ENCODE measurements at regions not wholly inside any gene's neighbourhood (a gene's known extent, or its start where the extent isn't known, plus 50 kb on each side); places are given as distances from the start of the nearest gene placed in this dataset.

DNA sequence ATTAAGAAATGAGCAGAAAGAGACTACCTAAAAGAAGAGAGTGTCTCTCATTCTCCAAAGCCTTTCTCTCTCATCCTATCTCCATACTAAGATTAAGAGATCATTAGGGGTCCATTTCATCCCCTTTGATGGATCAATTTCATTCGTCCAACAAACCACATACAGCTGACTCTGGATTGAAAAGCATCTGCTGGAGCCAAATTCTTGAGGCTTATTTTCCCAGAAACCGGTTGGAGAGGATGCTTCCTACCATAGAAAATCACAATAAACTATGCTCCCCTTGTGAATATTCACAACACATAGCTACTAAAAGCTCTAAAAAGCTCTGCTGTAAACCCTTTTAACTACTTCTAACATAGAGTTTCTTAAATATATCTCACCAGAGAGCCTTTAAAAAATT lies 755.0 kb upstream of the ZNF608 start:
- Histone ChIP-seq H3K27ac (no peak overlapping the region), H3K9me3 (no peaks in the 10 kb centered on the region), H3K27me3 (no peaks in the 10 kb centered on the region), H3K4me1 (no peaks in the 10 kb centered on the region), H3K4me3 (no peak overlapping the region), H3K36me3 (no peaks in the 10 kb centered on the region)
- TF ChIP-seq, protein P1, sequence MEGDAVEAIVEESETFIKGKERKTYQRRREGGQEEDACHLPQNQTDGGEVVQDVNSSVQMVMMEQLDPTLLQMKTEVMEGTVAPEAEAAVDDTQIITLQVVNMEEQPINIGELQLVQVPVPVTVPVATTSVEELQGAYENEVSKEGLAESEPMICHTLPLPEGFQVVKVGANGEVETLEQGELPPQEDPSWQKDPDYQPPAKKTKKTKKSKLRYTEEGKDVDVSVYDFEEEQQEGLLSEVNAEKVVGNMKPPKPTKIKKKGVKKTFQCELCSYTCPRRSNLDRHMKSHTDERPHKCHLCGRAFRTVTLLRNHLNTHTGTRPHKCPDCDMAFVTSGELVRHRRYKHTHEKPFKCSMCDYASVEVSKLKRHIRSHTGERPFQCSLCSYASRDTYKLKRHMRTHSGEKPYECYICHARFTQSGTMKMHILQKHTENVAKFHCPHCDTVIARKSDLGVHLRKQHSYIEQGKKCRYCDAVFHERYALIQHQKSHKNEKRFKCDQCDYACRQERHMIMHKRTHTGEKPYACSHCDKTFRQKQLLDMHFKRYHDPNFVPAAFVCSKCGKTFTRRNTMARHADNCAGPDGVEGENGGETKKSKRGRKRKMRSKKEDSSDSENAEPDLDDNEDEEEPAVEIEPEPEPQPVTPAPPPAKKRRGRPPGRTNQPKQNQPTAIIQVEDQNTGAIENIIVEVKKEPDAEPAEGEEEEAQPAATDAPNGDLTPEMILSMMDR (IDR thresholded peaks at IDR 0.05): no peak
- TF ChIP-seq POLR2A (IDR thresholded peaks at IDR 0.05): no peak
- intact Hi-C loops (cut with DNase I; ENCODE audit: low total_unique reads): no loop called here
- DNase-seq: no peak

- Histone ChIP-seq H3K36me3 (no peaks in the 10 kb centered on the region), H3K27me3 (no peaks in the 10 kb centered on the region), H3K4me1 (no peaks in the 10 kb centered on the region), H3K4me3 (no peak overlapping the region), H3K9me3 (no peaks in the 10 kb centered on the region), H3K27ac (no peak overlapping the region)
- TF ChIP-seq, protein P1 (IDR thresholded peaks at IDR 0.05): no peak
- no peak for TF ChIP-seq POLR2A (IDR thresholded peaks at IDR 0.05)
- intact Hi-C loops (cut with DNase I; ENCODE audit: low total_unique reads): no loop called here
- DNase-seq: no peak
Observed at GRCh38 chr5:125503946-125504345, 757.5 kb upstream of the ZNF608 start.

DNA sequence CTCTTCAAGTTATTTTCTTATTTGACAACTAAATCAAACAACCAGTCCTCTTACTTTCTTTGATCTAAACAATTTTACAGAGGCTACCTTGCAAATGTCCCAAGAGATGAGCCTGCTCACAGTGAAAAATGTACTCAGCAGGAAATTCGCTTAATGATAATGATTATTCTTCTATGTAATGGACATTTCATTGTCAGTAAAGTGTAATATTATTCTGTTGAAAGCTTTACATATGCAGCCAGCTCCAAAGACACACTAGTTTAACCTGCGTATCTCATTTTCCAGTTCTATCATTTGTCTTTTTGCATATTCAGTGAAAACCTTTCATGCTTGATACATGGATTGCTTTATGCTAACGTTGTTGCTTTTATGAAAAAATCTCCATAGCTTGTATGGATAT lies 758.7 kb upstream of the ZNF608 start:
- H3K9me3 ChIP-seq: no peaks in the 10 kb centered on the region
- no peak overlapping the region for H3K4me3 ChIP-seq
- no peaks in the 10 kb centered on the region for H3K36me3 ChIP-seq
- no peaks in the 10 kb centered on the region for H3K4me1 ChIP-seq
- intact Hi-C loops (cut with DNase I; ENCODE audit: low total_unique reads): no loop called here
- no peak overlapping the region for H3K27ac ChIP-seq
- no peaks in the 10 kb centered on the region for H3K27me3 ChIP-seq
- no peak for DNase-seq
- no peak for TF ChIP-seq POLR2A (IDR thresholded peaks at IDR 0.05)
- TF ChIP-seq, protein P1 (IDR thresholded peaks at IDR 0.05): no peak

GRCh38 chr5:125506124-125506523 lies 759.7 kb upstream of the ZNF608 start:
- TF ChIP-seq, protein P1 (IDR thresholded peaks at IDR 0.05): no peak
- TF ChIP-seq POLR2A (IDR thresholded peaks at IDR 0.05): no peak
- Histone ChIP-seq H3K27ac (no peak overlapping the region), H3K36me3 (no peaks in the 10 kb centered on the region), H3K4me1 (no peaks in the 10 kb centered on the region), H3K9me3 (no peaks in the 10 kb centered on the region), H3K4me3 (no peak overlapping the region), H3K27me3 (no peaks in the 10 kb centered on the region)
- intact Hi-C loops (cut with DNase I; ENCODE audit: low total_unique reads): no loop called here
- no peak for DNase-seq

DNA sequence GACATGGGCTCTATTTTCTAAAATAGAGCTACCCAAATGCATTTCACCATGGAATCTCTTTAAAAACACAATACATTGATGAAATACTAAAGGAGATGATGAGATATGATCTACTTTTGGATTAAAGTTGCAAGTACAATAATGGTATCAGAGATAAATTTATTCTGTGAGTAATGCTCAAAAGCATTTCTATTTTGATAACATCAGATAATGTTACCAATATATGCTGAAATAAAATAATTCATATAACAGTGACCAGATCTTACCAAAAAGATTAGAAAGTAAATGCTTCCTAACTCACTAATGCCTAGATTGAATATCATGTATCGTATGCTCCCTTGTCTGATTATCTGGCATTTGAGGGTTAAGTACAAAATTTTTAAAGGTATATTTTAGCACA lies 761.8 kb upstream of the ZNF608 start:
- Histone ChIP-seq H3K36me3 (no peaks in the 10 kb centered on the region), H3K4me3 (no peak overlapping the region), H3K9me3 (no peaks in the 10 kb centered on the region), H3K27me3 (no peaks in the 10 kb centered on the region), H3K27ac (no peak overlapping the region), H3K4me1 (no peaks in the 10 kb centered on the region)
- DNase-seq: no peak
- TF ChIP-seq, protein P1 (IDR thresholded peaks at IDR 0.05): no peak
- TF ChIP-seq POLR2A (IDR thresholded peaks at IDR 0.05): no peak
- intact Hi-C loops (cut with DNase I; ENCODE audit: low total_unique reads): no loop called here
